ENCODE measurements at regions not wholly inside any gene's neighbourhood (a gene's known extent, or its start where the extent isn't known, plus 50 kb on each side); places are given as distances from the start of the nearest gene placed in this dataset.

GRCh38 chr20:60565551-60565950 is 607.3 kb downstream of the CDH26 start:
- Histone ChIP-seq H3K79me2 (ENCODE audit: control insufficient read depth in 1 of 2, insufficient read depth in 2 of 2, low read length in 2 of 2) (no peaks in the 10 kb centered on the region), H3K4me1 (replicated peaks in 1 of 4; ENCODE audit: control insufficient read depth in 3 of 4, insufficient read depth in 4 of 4, low read length in 3 of 4) (peaks cover 0 to 5% (median 0%) of the 10 kb centered on the region in 4 experiments; a peak in 2 of 7 replicates), H2AFZ (ENCODE audit: low read length) (no peak overlapping the region), H3K27me3 (replicated peaks in 1 of 4; ENCODE audit: control insufficient read depth in 3 of 4, extremely low read depth in 1 of 4, insufficient read depth in 3 of 4, low read length in 3 of 4) (peaks cover 0 to 2% (median 0%) of the 10 kb centered on the region in 4 experiments; a peak in 1 of 7 replicates), H3K9ac (replicated peaks in 1 of 4; ENCODE audit: extremely low read depth in 1 of 4, low read depth in 3 of 4, low read length in 3 of 4) (no peak overlapping the region), H3K18ac (ENCODE audit: extremely low read depth, low read length) (no peak overlapping the region), H3K4me3 (ENCODE audit: extremely low read depth in 1 of 4, insufficient read depth in 2 of 4, low read depth in 3 of 4, low read length in 4 of 4) (no peak overlapping the region), H3K4me2 (ENCODE audit: insufficient read depth in 1 of 2, low read depth in 2 of 2, low read length in 2 of 2) (no peak overlapping the region), H3K23me2 (ENCODE audit: low read depth, low read length) (no peaks in the 10 kb centered on the region), H3K4ac (replicated peaks; ENCODE audit: insufficient read length, low read depth, low read length) (no peak overlapping the region), H2BK5ac (ENCODE audit: low read depth, low read length) (no peak overlapping the region), H3K27ac (ENCODE audit: low read depth, low read length) (no peak overlapping the region), H2BK12ac (ENCODE audit: low read depth, low read length) (peak overlapping the region; percentile 62; the same call in 1 of the 2 replicates), H4K5ac (ENCODE audit: insufficient read length, low read depth, low read length) (no peak overlapping the region), H4K20me1 (replicated peaks in 1 of 2; ENCODE audit: control insufficient read depth in 1 of 2, insufficient read depth in 2 of 2, low read length in 2 of 2) (no peaks in the 10 kb centered on the region), H3K36me3 (ENCODE audit: control insufficient read depth in 2 of 4, insufficient read depth in 4 of 4, low read length in 3 of 4) (no peaks in the 10 kb centered on the region), H4K91ac (replicated peaks; ENCODE audit: insufficient read length, low read length) (no peak overlapping the region), H3K23ac (ENCODE audit: insufficient read length) (no peak overlapping the region), H2BK120ac (replicated peaks; ENCODE audit: low read depth, low read length) (no peak overlapping the region), H2BK15ac (ENCODE audit: low read length) (0 out of 2 replicates have a peak overlapping the region, but pooled peaks have one; percentile 51), H2BK20ac (ENCODE audit: low read length) (no peak overlapping the region), H3K14ac (ENCODE audit: insufficient read length) (no peak overlapping the region), H3K9me3 (ENCODE audit: insufficient read depth in 2 of 2, low read depth in 1 of 2, low read length in 1 of 2) (no peaks in the 10 kb centered on the region), H3K79me1 (ENCODE audit: low read depth, low read length) (no peaks in the 10 kb centered on the region), H4K8ac (ENCODE audit: extremely low read depth, insufficient read depth, low read length) (no peak overlapping the region), H2AK5ac (ENCODE audit: low read depth, low read length) (no peak overlapping the region), H3K56ac (replicated peaks; ENCODE audit: insufficient read length, low read depth, low read length) (no peak overlapping the region)
- 88% methylated on average over 5 of the region's 5 CpGs; no CpG with 5 or more reads in 1 of the 2 experiments for WGBS, 2 experiments (ENCODE audit: extremely low coverage in 1 of 2, insufficient coverage in 1 of 2, insufficient read length in 1 of 2, insufficient replicate concordance in 2 of 2, low coverage in 1 of 2, low lambda C conversion rate in 2 of 2, missing lambda C conversion rate in 1 of 2)
- POLR2A ChIA-PET (ENCODE audit: partially characterized antibody): no interaction called here
- CTCF ChIA-PET (ENCODE audit: partially characterized antibody): no interaction called here
- FAIRE-seq (no peak), DNase-seq (ENCODE audit: low read depth in 1 of 2, low spot score in 2 of 2) (no peak)
- no peak for TF ChIP-seq ZNF274 (IDR thresholded peaks at IDR 0.05; ENCODE audit: borderline replicate concordance, extremely low read depth, low read length)
- TF ChIP-seq SIN3A (conservative IDR thresholded peaks at IDR 0.05 in 1 of 2, IDR thresholded peaks at IDR 0.05 in 1 of 2; ENCODE audit: low read depth in 1 of 2, low read length in 2 of 2): no peak

All from H1 (cell line).